ENCODE measurements at regions not wholly inside any gene's neighbourhood (a gene's known extent, or its start where the extent isn't known, plus 50 kb on each side); places are given as distances from the start of the nearest gene placed in this dataset.
"Not testable (repeated sequence)": the region's sequence is repeated elsewhere in the genome, so short reads cannot be mapped to it uniquely, and the experiment has no call there.

DNA sequence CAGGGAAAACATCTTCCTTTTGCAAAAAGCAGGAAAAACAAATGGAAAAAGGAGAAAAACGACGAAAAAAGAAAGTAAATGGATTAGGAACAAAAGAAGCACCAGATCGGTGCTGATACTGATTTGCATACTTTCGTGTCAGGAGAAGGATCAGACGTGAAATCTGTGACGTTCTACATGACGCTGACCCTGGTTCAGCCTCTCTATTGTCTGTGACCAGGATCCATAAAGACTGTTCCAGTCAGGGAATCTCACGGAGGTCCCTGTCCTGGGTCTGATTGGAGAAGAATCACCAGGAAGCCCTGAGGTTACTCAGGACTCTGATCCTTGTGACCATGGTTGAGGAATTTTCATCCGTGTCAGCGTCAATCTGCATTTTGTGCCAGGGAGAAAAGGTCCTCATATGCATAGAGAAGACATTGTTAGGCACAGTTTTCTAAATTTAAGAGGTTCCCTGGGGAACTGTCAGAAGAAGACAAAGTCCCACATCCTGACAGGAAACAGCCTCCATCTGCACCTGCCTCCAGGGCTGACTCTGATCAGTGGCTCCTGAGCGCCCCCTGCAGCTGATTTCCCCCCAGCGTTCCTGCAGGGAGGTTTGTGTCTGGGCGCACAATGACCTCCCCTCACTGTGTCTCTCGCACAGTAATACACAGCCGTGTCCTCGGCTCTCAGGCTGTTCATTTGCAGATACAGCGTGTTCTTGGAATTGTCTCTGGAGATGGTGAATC, 832.9 kb downstream of the TMEM121 start:
- TF ChIP-seq, protein P1, sequence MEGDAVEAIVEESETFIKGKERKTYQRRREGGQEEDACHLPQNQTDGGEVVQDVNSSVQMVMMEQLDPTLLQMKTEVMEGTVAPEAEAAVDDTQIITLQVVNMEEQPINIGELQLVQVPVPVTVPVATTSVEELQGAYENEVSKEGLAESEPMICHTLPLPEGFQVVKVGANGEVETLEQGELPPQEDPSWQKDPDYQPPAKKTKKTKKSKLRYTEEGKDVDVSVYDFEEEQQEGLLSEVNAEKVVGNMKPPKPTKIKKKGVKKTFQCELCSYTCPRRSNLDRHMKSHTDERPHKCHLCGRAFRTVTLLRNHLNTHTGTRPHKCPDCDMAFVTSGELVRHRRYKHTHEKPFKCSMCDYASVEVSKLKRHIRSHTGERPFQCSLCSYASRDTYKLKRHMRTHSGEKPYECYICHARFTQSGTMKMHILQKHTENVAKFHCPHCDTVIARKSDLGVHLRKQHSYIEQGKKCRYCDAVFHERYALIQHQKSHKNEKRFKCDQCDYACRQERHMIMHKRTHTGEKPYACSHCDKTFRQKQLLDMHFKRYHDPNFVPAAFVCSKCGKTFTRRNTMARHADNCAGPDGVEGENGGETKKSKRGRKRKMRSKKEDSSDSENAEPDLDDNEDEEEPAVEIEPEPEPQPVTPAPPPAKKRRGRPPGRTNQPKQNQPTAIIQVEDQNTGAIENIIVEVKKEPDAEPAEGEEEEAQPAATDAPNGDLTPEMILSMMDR (IDR thresholded peaks at IDR 0.05), result not testable (repeated sequence)
- not testable (repeated sequence) for TF ChIP-seq POLR2A (IDR thresholded peaks at IDR 0.05)
